ENCODE measurements at regions not wholly inside any gene's neighbourhood (a gene's known extent, or its start where the extent isn't known, plus 50 kb on each side); places are given as distances from the start of the nearest gene placed in this dataset.

- TF ChIP-seq, protein P1, sequence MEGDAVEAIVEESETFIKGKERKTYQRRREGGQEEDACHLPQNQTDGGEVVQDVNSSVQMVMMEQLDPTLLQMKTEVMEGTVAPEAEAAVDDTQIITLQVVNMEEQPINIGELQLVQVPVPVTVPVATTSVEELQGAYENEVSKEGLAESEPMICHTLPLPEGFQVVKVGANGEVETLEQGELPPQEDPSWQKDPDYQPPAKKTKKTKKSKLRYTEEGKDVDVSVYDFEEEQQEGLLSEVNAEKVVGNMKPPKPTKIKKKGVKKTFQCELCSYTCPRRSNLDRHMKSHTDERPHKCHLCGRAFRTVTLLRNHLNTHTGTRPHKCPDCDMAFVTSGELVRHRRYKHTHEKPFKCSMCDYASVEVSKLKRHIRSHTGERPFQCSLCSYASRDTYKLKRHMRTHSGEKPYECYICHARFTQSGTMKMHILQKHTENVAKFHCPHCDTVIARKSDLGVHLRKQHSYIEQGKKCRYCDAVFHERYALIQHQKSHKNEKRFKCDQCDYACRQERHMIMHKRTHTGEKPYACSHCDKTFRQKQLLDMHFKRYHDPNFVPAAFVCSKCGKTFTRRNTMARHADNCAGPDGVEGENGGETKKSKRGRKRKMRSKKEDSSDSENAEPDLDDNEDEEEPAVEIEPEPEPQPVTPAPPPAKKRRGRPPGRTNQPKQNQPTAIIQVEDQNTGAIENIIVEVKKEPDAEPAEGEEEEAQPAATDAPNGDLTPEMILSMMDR (tag by site-specific recombination; IDR thresholded peaks at IDR 0.05) = no peak
- no peak for TF ChIP-seq ZNF707 (tag by site-specific recombination; IDR thresholded peaks at IDR 0.05)
- TF ChIP-seq ATF2 (tag by site-specific recombination; IDR thresholded peaks at IDR 0.05; ENCODE audit: low read depth) = no peak
- TF ChIP-seq ZBTB17 (tag by site-specific recombination; IDR thresholded peaks at IDR 0.05) = no peak
These were observed 52.3 kb upstream of the ARMC3 start for GRCh38 chr10:22875581-22875980.

All from HEK293 (cell line).